GM12874 (cell line): ENCODE measurements at regions not wholly inside any gene's neighbourhood (a gene's known extent, or its start where the extent isn't known, plus 50 kb on each side); places are given as distances from the start of the nearest gene placed in this dataset.

Experiments
- TF ChIP-seq, protein P1 (sequence below): IDR thresholded peaks from 2 replicates; pipeline ENCODE4 v1.5.1; 2011; ENCODE audit warnings: low read depth, mild to moderate bottlenecking, control low read depth, low read length, moderate library complexity; ENCODE audit not compliant: insufficient read depth

DNA sequence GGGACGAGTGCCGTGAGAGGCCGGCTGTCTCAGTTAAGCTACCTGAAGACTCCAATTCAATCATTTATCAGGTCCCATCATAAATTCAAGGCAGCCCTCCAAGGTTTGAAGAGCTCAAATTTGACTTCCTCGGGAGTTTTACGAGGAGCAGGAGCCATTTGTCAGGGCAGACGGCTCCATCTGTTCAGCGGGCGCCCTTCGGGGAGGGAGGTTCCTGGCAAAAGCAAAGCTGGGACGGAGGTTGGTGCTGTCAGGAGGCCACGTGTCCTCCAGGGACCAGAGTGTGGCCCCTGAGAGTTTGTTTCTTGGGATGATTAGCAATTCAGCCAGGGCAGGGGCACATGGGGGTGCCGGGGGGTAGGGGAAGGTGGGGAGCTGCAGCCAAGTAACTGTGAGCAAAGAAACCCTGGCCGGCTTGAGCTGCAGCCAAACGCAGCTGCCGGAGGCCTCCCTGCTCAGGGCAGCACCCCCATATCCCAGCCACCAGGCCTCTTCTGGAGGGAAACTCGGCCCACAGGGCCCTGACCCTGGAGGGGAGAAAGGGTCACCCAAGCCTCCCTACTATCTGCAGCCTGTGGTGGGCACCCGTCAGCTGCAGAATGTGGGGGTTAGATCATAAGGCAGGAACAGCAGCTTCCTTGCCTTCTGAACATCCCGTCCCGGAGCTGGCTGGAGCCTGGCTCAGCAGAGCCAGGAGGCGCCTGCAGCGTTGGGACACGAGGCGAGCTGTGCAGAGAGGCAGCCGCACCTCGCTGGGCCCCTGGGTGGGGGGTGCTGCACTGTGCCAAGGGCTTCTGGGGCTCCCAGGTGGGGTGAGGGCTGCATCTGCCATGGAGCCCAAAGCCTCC, 63.6 kb upstream of the GATA5 start:
- TF ChIP-seq, protein P1, sequence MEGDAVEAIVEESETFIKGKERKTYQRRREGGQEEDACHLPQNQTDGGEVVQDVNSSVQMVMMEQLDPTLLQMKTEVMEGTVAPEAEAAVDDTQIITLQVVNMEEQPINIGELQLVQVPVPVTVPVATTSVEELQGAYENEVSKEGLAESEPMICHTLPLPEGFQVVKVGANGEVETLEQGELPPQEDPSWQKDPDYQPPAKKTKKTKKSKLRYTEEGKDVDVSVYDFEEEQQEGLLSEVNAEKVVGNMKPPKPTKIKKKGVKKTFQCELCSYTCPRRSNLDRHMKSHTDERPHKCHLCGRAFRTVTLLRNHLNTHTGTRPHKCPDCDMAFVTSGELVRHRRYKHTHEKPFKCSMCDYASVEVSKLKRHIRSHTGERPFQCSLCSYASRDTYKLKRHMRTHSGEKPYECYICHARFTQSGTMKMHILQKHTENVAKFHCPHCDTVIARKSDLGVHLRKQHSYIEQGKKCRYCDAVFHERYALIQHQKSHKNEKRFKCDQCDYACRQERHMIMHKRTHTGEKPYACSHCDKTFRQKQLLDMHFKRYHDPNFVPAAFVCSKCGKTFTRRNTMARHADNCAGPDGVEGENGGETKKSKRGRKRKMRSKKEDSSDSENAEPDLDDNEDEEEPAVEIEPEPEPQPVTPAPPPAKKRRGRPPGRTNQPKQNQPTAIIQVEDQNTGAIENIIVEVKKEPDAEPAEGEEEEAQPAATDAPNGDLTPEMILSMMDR: no peak

GRCh38 chr20:62540504-62540903, 64.7 kb upstream of the GATA5 start:
- TF ChIP-seq, protein P1: 0 out of 2 replicates have a peak, but pooled peaks have one; percentile 3

GRCh38 chr20:62542862-62543261, 67.1 kb upstream of the GATA5 start:
- TF ChIP-seq, protein P1: no peak

DNA sequence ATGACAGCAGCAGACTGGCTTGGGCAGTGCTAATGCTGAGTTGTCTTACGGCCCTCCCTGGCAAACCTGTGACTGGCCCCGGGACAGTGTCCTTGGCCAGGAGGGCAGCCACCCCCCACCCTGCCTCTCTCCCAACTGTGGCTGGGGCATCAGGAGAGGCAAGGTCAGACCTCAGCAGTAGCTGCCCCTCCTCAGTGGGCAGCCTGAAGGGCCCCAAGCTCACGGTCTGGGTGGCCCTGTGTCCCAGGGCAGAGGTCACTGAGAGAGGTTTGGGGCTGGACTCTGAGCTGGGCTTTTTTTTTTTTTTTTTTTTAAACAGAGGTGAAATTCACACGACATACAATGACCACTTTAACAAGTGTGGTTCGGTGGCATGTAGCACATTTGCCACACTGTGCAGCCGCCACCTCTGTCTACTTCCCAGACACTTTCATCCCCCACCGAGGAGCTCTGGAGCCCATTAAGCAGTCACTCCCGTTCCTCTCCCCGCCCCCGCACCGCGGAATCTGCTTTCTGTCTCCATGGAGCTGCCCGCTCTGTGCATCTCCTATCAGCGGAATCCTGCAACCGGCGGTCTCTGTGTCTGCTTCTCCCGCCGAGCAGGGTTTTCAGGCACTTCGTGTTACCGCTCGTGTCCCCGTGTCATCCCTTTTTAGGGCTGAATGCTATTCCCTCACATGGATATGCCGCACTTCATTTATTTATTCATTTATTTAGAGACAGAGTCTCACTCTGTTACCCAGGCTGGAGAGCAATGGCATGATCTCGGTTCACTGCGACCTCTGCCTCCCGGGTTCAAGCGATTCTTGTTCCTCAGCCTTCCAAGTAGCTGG, 67.9 kb upstream of the GATA5 start:
- TF ChIP-seq, protein P1: no peak

GRCh38 chr20:62544505-62545055, 68.8 kb upstream of the GATA5 start:
- TF ChIP-seq, protein P1: no peak

DNA sequence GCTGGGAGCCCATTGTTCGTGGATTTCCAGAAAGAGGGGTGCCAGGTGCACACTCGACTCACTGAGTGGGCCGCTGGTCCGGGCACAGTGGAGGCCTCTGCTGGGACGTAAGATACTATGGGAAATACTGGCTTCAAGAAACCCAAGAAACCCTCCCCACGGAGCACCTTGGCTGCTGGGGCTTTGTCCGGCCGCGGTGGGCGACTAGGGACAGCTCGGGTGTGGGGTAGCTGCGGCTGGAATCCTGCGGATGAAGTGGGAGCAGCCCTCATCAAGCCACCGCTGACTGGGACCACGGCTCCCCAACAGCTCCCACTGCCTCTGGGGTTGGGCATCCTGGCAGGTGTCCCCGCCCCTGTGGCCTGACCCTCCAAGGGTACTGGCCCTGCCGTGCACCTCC, 69.5 kb upstream of the GATA5 start:
- TF ChIP-seq, protein P1: no peak

DNA sequence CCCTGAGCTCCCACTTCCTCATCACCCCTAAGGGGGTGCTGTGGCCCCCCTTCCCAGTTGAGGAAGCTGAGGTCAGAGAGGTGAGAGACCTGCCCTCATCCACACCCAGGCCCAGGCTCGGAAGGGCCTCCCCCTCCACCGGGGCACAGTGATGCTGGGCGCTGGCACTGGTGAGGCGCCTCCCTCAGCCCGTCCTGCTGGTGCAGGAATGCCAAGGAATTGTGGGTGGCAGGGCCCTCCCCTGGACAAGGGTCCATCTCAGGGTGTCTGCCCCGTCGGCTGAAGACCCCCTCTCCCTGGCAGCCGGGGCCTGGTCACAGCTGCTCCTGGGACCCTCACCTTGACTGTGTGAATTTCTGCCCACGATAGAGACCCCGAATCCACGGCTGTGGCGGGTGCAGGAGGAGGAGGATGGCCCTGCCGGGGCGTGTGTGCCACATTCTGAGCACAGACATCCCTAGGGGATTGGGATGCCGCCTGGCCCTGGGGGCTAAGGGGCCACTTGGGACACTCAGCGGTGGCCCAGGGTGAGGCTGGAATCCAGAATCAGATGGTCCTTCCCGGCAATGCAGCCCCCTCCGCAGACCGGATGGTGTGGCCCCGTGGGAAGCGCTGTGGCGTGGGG, 70.2 kb upstream of the GATA5 start:
- TF ChIP-seq, protein P1: no peak
